Neural progenitor cell (in vitro differentiated cells): ENCODE measurements at regions not wholly inside any gene's neighbourhood (a gene's known extent, or its start where the extent isn't known, plus 50 kb on each side); places are given as distances from the start of the nearest gene placed in this dataset.

Experiments
- DNase-seq: peaks from one replicate; pipeline ENCODE4 v3.0.0-alpha.2; 2016; ENCODE audit warnings: low spot score
- H2AFZ ChIP-seq: fragments of 200-600 bp; sonication (generic); replicated peaks from 2 replicates; pipeline ENCODE4 v1.6.1; 2016; ENCODE audit warnings: antibody characterized with exemption
- H3F3A ChIP-seq: fragments of 200-600 bp; sonication (generic); 2 replicates; pipeline ENCODE4 v1.6.1; 2016; ENCODE audit warnings: antibody characterized with exemption, low read depth
- H3K27ac ChIP-seq: fragments of 200-600 bp; sonication (generic); 2 replicates; pipeline ENCODE4 v1.5.1; 2016; ENCODE audit warnings: mild to moderate bottlenecking
- H3K27me3 ChIP-seq: fragments of 200-600 bp; sonication (generic); 2 replicates; pipeline ENCODE4 v1.6.1; 2016; ENCODE audit warnings: mild to moderate bottlenecking, moderate library complexity
- H3K36me3 ChIP-seq: fragments of 200-600 bp; sonication (generic); 2 replicates; pipeline ENCODE4 v1.5.1; 2016
- H3K4me1 ChIP-seq: fragments of 200-600 bp; sonication (generic); 2 replicates; pipeline ENCODE4 v1.6.1; 2016; ENCODE audit warnings: mixed run types
- H3K4me2 ChIP-seq: fragments of 200-600 bp; sonication (generic); 2 replicates; pipeline ENCODE4 v1.6.1; 2016
- H3K4me3 ChIP-seq: fragments of 200-600 bp; sonication (generic); 2 replicates; pipeline ENCODE4 v1.5.1; 2016
- H3K79me2 ChIP-seq: fragments of 200-600 bp; sonication (generic); 2 replicates; pipeline ENCODE4 v1.6.1; 2016; ENCODE audit warnings: low read depth
- H3K9ac ChIP-seq: fragments of 200-600 bp; sonication (generic); 2 replicates; pipeline ENCODE4 v1.6.1; 2016
- H3K9me3 ChIP-seq: fragments of 200-600 bp; sonication (generic); 2 replicates; pipeline ENCODE4 v1.5.1; 2016; ENCODE audit warnings: low read depth
- H4K20me1 ChIP-seq: fragments of 200-600 bp; sonication (generic); 2 replicates; pipeline ENCODE4 v1.6.1; 2016; ENCODE audit warnings: low read depth
- H3K27ac Mint-ChIP-seq: 3 replicates; pipeline ENCODE4 v1.8.0; 2021; ENCODE audit warnings: mixed read lengths
- H3K27me3 Mint-ChIP-seq: 2 replicates; pipeline ENCODE4 v1.8.0; 2022; ENCODE audit warnings: low read depth, mild to moderate bottlenecking, inconsistent platforms, moderate library complexity, mixed read lengths; ENCODE audit not compliant: insufficient read depth
- H3K36me3 Mint-ChIP-seq: 3 replicates; pipeline ENCODE4 v1.8.0; 2021; ENCODE audit warnings: mixed read lengths
- H3K4me1 Mint-ChIP-seq: 3 replicates; pipeline ENCODE4 v1.8.0; 2021; ENCODE audit warnings: mixed read lengths
- H3K4me3 Mint-ChIP-seq: 3 replicates; pipeline ENCODE4 v1.8.0; 2021; ENCODE audit warnings: mild to moderate bottlenecking, moderate library complexity, mixed read lengths
- H3K9me3 Mint-ChIP-seq: 3 replicates; pipeline ENCODE4 v1.8.0; 2020; ENCODE audit warnings: mixed read lengths
- EZH2 ChIP-seq: fragments of 200-600 bp; sonication (generic); IDR thresholded peaks from 2 replicates; pipeline ENCODE4 v1.6.1; 2017; ENCODE audit warnings: antibody characterized with exemption, mild to moderate bottlenecking, moderate library complexity
- EZH2phosphoT487 ChIP-seq: fragments of 200-600 bp; sonication (generic); IDR thresholded peaks from 2 replicates; pipeline ENCODE4 v1.6.1; 2017; ENCODE audit warnings: antibody characterized with exemption
- TF ChIP-seq, protein P1 (sequence below): fragments of 200-600 bp; sonication (generic); IDR thresholded peaks from 2 replicates; pipeline ENCODE4 v1.5.1; 2017; ENCODE audit warnings: antibody characterized with exemption, mild to moderate bottlenecking

DNA sequence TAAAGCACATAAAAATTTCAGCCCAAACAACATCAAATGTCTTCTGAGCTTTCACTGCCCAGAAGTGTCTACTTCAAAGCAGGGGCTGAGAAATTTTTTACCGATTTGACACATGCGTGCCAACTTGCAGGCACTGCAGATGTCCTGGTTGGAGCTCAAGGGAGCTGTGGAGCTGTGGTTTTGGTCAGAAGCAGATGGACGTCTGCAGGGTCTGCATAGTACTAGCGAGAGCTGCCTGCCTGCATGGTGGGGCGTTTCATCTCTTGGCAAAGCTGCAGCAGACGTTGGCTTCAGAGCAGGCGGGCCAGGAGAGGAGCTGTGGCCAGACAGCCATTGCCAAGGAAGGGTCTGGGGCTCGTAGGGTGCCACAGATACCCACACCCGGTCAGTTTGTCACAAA, 296.7 kb downstream of the GLRX3 start:
- H3K9ac ChIP-seq: no peak overlapping the region
- peaks cover 3% of the 10 kb centered on the region for H3K9me3 Mint-ChIP-seq
- H3K4me3 ChIP-seq: no peak overlapping the region
- no peak overlapping the region for H3K27ac Mint-ChIP-seq
- no peak overlapping the region for H3K4me2 ChIP-seq
- H3K36me3 ChIP-seq: no peaks in the 10 kb centered on the region
- no peaks in the 10 kb centered on the region for H3K4me1 Mint-ChIP-seq
- H3K9me3 ChIP-seq: no peaks in the 10 kb centered on the region
- H3K36me3 Mint-ChIP-seq: no peaks in the 10 kb centered on the region
- no peak overlapping the region for H3K27ac ChIP-seq
- H3K4me1 ChIP-seq: no peaks in the 10 kb centered on the region
- no peaks in the 10 kb centered on the region for H3K79me2 ChIP-seq
- no peaks in the 10 kb centered on the region for H3K27me3 ChIP-seq
- no peak for TF ChIP-seq EZH2
- TF ChIP-seq, protein P1, sequence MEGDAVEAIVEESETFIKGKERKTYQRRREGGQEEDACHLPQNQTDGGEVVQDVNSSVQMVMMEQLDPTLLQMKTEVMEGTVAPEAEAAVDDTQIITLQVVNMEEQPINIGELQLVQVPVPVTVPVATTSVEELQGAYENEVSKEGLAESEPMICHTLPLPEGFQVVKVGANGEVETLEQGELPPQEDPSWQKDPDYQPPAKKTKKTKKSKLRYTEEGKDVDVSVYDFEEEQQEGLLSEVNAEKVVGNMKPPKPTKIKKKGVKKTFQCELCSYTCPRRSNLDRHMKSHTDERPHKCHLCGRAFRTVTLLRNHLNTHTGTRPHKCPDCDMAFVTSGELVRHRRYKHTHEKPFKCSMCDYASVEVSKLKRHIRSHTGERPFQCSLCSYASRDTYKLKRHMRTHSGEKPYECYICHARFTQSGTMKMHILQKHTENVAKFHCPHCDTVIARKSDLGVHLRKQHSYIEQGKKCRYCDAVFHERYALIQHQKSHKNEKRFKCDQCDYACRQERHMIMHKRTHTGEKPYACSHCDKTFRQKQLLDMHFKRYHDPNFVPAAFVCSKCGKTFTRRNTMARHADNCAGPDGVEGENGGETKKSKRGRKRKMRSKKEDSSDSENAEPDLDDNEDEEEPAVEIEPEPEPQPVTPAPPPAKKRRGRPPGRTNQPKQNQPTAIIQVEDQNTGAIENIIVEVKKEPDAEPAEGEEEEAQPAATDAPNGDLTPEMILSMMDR: no peak
- H3K4me3 Mint-ChIP-seq: no peak overlapping the region
- no peak overlapping the region for H2AFZ ChIP-seq
- H3K27me3 Mint-ChIP-seq: peaks cover 9% of the 10 kb centered on the region
- DNase-seq: no peak
- H3F3A ChIP-seq: no peaks in the 10 kb centered on the region
- no peaks in the 10 kb centered on the region for H4K20me1 ChIP-seq

DNA sequence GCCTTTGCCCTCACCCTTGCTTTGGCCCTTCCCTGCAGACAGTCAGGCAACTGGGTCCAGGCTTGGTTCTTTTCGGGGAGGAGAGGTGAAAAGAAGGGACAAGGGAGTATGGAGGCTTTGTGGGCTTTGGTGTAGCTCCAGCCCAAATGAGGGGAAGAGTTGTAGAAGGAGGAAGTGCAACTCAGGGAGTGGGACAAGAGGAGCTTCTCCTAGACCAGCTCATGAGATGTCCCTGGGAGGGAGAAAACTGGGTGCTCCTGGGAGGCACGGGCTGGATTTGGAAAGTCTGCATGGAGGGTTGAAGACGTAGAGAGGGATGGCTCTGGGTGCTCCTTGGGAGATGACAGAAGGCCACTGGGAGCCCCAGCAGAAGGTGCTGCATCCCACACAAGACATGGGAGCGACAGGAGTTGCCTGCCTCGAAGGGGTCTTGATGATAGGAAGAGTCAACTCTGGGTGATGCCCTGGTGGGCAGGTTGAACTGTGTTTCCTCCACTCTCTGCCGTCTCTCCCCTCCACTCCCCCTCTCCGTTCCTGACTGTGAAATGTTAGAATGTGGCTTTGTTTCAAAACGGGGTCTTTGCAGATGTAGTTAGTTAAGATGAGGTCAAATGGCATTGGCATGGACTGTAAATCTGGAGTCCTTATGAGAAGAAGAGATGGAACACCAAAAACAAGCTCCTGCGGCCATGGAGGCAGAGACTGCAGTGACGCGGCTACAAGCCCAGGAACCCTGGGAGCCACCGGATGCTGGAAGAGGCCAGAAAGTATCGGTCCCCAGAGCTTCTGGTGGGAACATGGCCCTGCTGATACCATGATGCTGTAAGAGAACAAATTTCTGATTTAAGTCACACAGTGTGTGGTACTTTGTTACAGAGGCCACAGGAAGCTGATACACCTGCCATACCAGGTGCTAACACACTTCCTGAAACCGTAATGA, 298.5 kb downstream of the GLRX3 start:
- H3K9me3 Mint-ChIP-seq: peaks cover 3% of the 10 kb centered on the region
- DNase-seq: no peak
- no peaks in the 10 kb centered on the region for H3F3A ChIP-seq

GRCh38 chr10:130435961-130436360, 299.8 kb downstream of the GLRX3 start:
- DNase-seq: no peak
- TF ChIP-seq, protein P1: no peak
- Histone ChIP-seq H3K27me3 (no peaks in the 10 kb centered on the region), H3K4me2 (no peak overlapping the region), H3K4me3 (no peak overlapping the region), H3K27ac (no peak overlapping the region), H3K36me3 (no peaks in the 10 kb centered on the region), H3K79me2 (no peaks in the 10 kb centered on the region), H3F3A (no peaks in the 10 kb centered on the region), H3K9me3 (no peaks in the 10 kb centered on the region), H3K9ac (no peak overlapping the region), H3K4me1 (no peaks in the 10 kb centered on the region), H2AFZ (no peak overlapping the region), H4K20me1 (no peaks in the 10 kb centered on the region)
- peaks cover 6% of the 10 kb centered on the region for H3K9me3 Mint-ChIP-seq
- no peak overlapping the region for H3K27ac Mint-ChIP-seq
- no peaks in the 10 kb centered on the region for H3K4me1 Mint-ChIP-seq
- H3K36me3 Mint-ChIP-seq: no peaks in the 10 kb centered on the region
- H3K27me3 Mint-ChIP-seq: peaks cover 13% of the 10 kb centered on the region
- no peak overlapping the region for H3K4me3 Mint-ChIP-seq

More for the DNA sequence above, 298.5 kb downstream of the GLRX3 start:
- H3K9me3 ChIP-seq: no peaks in the 10 kb centered on the region
- no peak overlapping the region for H3K27ac Mint-ChIP-seq
- no peaks in the 10 kb centered on the region for H3K79me2 ChIP-seq
- no peak overlapping the region for H3K4me3 ChIP-seq
- no peak overlapping the region for H2AFZ ChIP-seq
- H3K4me1 ChIP-seq: no peaks in the 10 kb centered on the region
- H3K4me1 Mint-ChIP-seq: no peaks in the 10 kb centered on the region
- no peak overlapping the region for H3K4me2 ChIP-seq
- H3K27me3 ChIP-seq: no peaks in the 10 kb centered on the region
- H4K20me1 ChIP-seq: no peaks in the 10 kb centered on the region
- no peaks in the 10 kb centered on the region for H3K36me3 ChIP-seq
- no peak overlapping the region for H3K9ac ChIP-seq
- no peaks in the 10 kb centered on the region for H3K36me3 Mint-ChIP-seq
- TF ChIP-seq, protein P1: no peak
- TF ChIP-seq EZH2phosphoT487 (no peak), EZH2 (no peak)
- peaks cover 12% of the 10 kb centered on the region for H3K27me3 Mint-ChIP-seq
- H3K27ac ChIP-seq: no peak overlapping the region
- H3K4me3 Mint-ChIP-seq: no peak overlapping the region
